Activated B cell treated with CpG ODN at 0.5 μM for 24 hours (primary cell): ENCODE measurements at regions not wholly inside any gene's neighbourhood (a gene's known extent, or its start where the extent isn't known, plus 50 kb on each side); places are given as distances from the start of the nearest gene placed in this dataset.

ENCODE experiments used
- ATAC-seq: fragments of 200-7000 bp; cut with Tn5 transposase; one replicate; pipeline ENCODE4 v1.10.0; 2021; ENCODE audit warnings: low read depth, mild to moderate bottlenecking, moderate library complexity
- CTCF ChIA-PET: fragments of 350-600 bp; sonication (Branson Sonifier 250); formaldehyde crosslinking; loops from one replicate; lab custom pipeline; 2021; ENCODE audit warnings: antibody characterized with exemption; lab: Charles Lee
- POLR2A ChIA-PET: fragments of 350-600 bp; sonication (Branson Sonifier 250); formaldehyde crosslinking; loops from one replicate; lab custom pipeline; 2021; ENCODE audit warnings: antibody characterized with exemption; lab: Charles Lee
- DNase-seq: peaks from one replicate; pipeline ENCODE4 v3.0.0; 2022
- H3K27ac Mint-ChIP-seq: one replicate; pipeline ENCODE4 v1.8.0; 2020; ENCODE audit warnings: mixed read lengths
- H3K27me3 Mint-ChIP-seq: one replicate; pipeline ENCODE4 v1.8.0; 2021; ENCODE audit warnings: mixed read lengths
- H3K36me3 Mint-ChIP-seq: one replicate; pipeline ENCODE4 v1.8.0; 2021; ENCODE audit warnings: low read depth, mixed read lengths
- H3K4me1 Mint-ChIP-seq: one replicate; pipeline ENCODE4 v1.8.0; 2021; ENCODE audit warnings: mixed read lengths
- H3K4me3 Mint-ChIP-seq: one replicate; pipeline ENCODE4 v1.8.0; 2020; ENCODE audit warnings: mild to moderate bottlenecking, mixed read lengths
- H3K9me3 Mint-ChIP-seq: one replicate; pipeline ENCODE4 v1.8.0; 2020; ENCODE audit warnings: mixed read lengths
- CTCF ChIP-seq: fragments of 200-600 bp; IDR thresholded peaks from one replicate; pipeline ENCODE4 v1.8.0; 2022; ENCODE audit warnings: antibody characterized with exemption, mild to moderate bottlenecking
- intact Hi-C: fragments of 100-400 bp; cut with micrococcal nuclease; formaldehyde crosslinking; loops from one replicate; pipeline ENCODE4 v1.15.1; 2024

GRCh38 chr14:40487824-40488223 lies 1055.6 kb upstream of the FBXO33 start:
- no peak for ATAC-seq
- Mint-ChIP-seq H3K4me3 (no peak overlapping the region), H3K27me3 (no peaks in the 10 kb centered on the region), H3K36me3 (no peaks in the 10 kb centered on the region), H3K9me3 (no peaks in the 10 kb centered on the region), H3K27ac (no peak overlapping the region), H3K4me1 (no peaks in the 10 kb centered on the region)
- POLR2A ChIA-PET = no interaction called here
- CTCF ChIA-PET = no interaction called here
- TF ChIP-seq CTCF = no peak
- intact Hi-C loops = no loop called here
- no peak for DNase-seq

- intact Hi-C loops = no loop called here
- Mint-ChIP-seq H3K36me3 (no peaks in the 10 kb centered on the region), H3K27ac (no peak overlapping the region), H3K27me3 (no peaks in the 10 kb centered on the region), H3K9me3 (no peaks in the 10 kb centered on the region), H3K4me1 (no peaks in the 10 kb centered on the region), H3K4me3 (no peak overlapping the region)
- ATAC-seq (no peak), DNase-seq (no peak)
- ChIA-PET POLR2A (no interaction called here), CTCF (no interaction called here)
- no peak for TF ChIP-seq CTCF
These were observed 1053.5 kb upstream of the FBXO33 start for GRCh38 chr14:40485688-40486087.

- no peak for ATAC-seq
- TF ChIP-seq CTCF = no peak
- intact Hi-C loops = no loop called here
- peaks cover 22% of the 10 kb centered on the region for H3K9me3 Mint-ChIP-seq
- H3K27ac Mint-ChIP-seq = no peak overlapping the region
- CTCF ChIA-PET = no interaction called here
- H3K4me1 Mint-ChIP-seq = no peaks in the 10 kb centered on the region
- H3K36me3 Mint-ChIP-seq = peaks cover 2% of the 10 kb centered on the region
- DNase-seq = no peak
- POLR2A ChIA-PET = no interaction called here
- no peaks in the 10 kb centered on the region for H3K27me3 Mint-ChIP-seq
- no peak overlapping the region for H3K4me3 Mint-ChIP-seq
These were observed 1043.8 kb upstream of the FBXO33 start for GRCh38 chr14:40476005-40476404.

GRCh38 chr14:40467969-40468368 lies 1035.7 kb upstream of the FBXO33 start:
- POLR2A ChIA-PET = no interaction called here
- intact Hi-C loops = no loop called here
- no peak overlapping the region for H3K27ac Mint-ChIP-seq
- ATAC-seq = no peak
- peaks cover 13% of the 10 kb centered on the region for H3K9me3 Mint-ChIP-seq
- no peaks in the 10 kb centered on the region for H3K27me3 Mint-ChIP-seq
- no peak for DNase-seq
- no peak overlapping the region for H3K4me3 Mint-ChIP-seq
- no peaks in the 10 kb centered on the region for H3K4me1 Mint-ChIP-seq
- CTCF ChIA-PET = no interaction called here
- no peaks in the 10 kb centered on the region for H3K36me3 Mint-ChIP-seq
- TF ChIP-seq CTCF = no peak

- TF ChIP-seq CTCF = no peak
- Mint-ChIP-seq H3K4me3 (no peak overlapping the region), H3K36me3 (no peaks in the 10 kb centered on the region), H3K4me1 (no peaks in the 10 kb centered on the region), H3K27ac (no peak overlapping the region), H3K9me3 (peaks cover 13% of the 10 kb centered on the region), H3K27me3 (no peaks in the 10 kb centered on the region)
- ChIA-PET POLR2A (no interaction called here), CTCF (no interaction called here)
- intact Hi-C loops = no loop called here
- DNase-seq (no peak), ATAC-seq (no peak)
These were observed 1032.3 kb upstream of the FBXO33 start for GRCh38 chr14:40464531-40464930.
